Astrocyte of the cerebellum (primary cell): ENCODE measurements at regions not wholly inside any gene's neighbourhood (a gene's known extent, or its start where the extent isn't known, plus 50 kb on each side); places are given as distances from the start of the nearest gene placed in this dataset.
A peak's percentile ranks its signal among the peaks of the same experiment; 100 is the strongest.
"Not testable (repeated sequence)": the region's sequence is repeated elsewhere in the genome, so short reads cannot be mapped to it uniquely, and the experiment has no call there.

ENCODE experiments used
- DNase-seq: peaks from one replicate; pipeline ENCODE4 v3.0.0-alpha.2; 2011; ENCODE audit warnings: low read depth
- H3K4me3 ChIP-seq: 2 replicates; pipeline ENCODE4 v1.5.1; 2011; ENCODE audit warnings: mild to moderate bottlenecking, low read depth, low read length, moderate library complexity
- CTCF ChIP-seq: IDR thresholded peaks from 2 replicates; pipeline ENCODE4 v1.5.1; 2012; ENCODE audit warnings: low read length, low read depth, moderate library complexity, mild to moderate bottlenecking; ENCODE audit errors: missing control alignments
- in situ Hi-C: cut with HindIII; loops from 2 replicates; pipeline ENCODE4 v1.10.0; 2017; ENCODE audit warnings: low sequenced_read_pairs

DNA sequence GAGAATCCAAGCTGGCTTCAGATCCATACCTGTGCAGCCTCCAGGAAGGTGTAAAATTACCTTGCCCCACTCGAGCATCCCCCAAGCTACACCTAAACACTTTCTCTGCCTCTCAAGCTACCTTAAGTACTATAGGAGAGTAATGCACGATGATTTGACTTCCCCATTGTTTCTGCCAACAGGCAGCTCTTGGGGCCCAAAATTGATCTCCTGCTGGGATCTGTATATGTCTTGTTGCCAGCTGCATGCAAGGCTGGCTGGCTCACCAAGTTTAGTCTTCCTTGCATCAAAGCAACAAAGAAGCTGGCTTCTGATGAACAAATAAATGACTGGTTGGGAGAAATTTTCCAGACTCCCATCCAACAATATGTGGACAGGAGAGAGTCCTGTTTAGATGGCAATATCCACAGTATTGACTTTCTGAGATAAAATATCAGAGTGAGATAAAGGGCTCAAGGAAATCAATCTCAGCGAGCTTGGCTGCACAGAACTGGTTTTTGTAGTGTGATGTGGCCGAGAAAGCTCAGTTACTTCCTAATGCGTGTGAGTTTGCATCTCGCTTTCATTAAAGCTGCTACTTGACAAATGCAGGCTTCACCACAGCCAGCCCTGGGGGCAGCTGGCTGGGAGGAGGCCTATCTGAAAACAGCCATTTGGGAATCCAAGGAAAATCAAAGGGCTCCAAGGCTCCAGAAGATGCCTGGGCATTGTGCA, 140.7 kb downstream of the MINAR1 start:
- in situ Hi-C loops, result no loop called here
- no peak for DNase-seq
- no peak overlapping the region for H3K4me3 ChIP-seq
- no peak for TF ChIP-seq CTCF

GRCh38 chr15:79574431-79575273, 142.5 kb downstream of the MINAR1 start:
- H3K4me3 ChIP-seq, DNase-seq, in situ Hi-C loops: not testable (repeated sequence)

DNA sequence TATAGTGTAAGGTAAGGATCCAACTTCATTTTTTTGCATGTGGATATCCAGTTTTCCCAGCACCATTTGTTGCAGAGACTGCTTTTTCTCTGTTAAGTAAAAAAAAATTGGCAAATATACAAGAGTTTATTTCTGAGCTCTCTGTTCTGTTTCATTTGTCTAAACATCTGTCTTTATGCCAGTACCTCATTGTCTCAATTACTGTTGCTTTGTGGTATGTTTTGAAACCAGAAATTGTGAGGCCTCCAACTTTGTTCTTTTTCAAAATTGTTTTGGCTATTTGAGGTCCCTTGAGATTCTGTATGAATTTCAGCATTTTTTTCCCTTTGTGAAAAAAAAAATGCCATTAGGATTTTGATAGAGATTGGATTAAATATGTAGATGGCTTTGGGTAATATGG, 150.5 kb downstream of the MINAR1 start:
- no peak for TF ChIP-seq CTCF
- in situ Hi-C loops, result no loop called here
- H3K4me3 ChIP-seq, result no peak overlapping the region
- no peak for DNase-seq

DNA sequence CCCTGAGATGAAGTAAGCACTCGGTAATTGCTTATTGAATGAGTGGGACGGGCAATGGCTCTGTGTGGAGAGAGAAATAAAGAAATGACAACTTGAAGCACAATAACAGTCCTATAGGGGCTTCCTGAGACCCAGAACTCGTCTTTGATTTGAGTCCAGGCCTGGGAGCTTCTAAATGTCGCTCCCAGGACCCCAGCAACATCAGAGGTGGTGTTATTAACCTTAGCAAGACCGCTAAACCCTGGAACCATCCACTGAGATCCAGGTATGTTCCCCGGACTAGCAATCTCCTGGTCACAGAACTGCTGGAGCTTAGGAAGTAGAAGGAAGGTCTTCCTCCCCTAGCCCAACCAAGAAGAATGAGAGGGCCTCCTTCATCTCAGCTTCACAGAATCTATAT, 160.0 kb downstream of the MINAR1 start:
- no peak overlapping the region for H3K4me3 ChIP-seq
- TF ChIP-seq CTCF, result no peak
- in situ Hi-C loops, result no loop called here

DNA sequence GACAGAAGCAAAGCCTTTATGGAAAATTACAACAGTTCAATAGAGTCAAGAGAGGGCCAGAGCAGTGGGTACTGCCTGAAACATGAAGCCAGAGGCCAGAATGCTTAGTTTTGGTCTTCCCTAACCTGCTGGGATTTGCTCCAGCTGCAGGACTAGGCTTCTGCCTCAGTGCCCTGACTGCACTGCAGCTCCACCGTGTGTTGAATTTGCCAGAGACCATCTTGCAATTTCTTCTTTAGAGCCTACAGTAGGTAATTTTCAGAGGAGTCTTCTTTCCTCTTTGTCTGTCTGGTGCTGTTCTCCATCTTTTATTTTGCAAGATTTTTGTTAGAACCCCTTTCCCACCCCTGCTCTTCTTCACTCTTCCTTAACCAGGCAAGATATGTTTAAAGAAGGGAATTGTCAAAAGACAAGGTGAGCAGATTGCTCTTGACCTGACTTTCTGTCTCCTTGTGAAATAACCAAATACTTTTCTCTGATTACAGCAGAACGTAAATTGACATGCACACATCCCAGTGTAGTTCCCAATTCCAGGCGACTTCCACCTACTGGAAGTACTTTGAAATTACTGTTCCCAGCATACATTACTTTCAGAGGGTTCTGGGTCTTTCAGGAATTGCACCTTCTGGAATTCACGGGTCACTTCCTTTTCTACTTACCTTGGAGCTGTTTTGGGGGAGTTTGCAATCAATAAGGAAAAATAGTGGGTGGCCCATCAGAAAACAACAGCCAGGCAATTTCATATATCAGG, 161.2 kb downstream of the MINAR1 start:
- in situ Hi-C loops, result no loop called here
- H3K4me3 ChIP-seq, result no peak overlapping the region
- TF ChIP-seq CTCF, result peak; percentile 25
- no peak for DNase-seq

More for the DNA sequence above, 160.0 kb downstream of the MINAR1 start:
- no peak for DNase-seq

DNA sequence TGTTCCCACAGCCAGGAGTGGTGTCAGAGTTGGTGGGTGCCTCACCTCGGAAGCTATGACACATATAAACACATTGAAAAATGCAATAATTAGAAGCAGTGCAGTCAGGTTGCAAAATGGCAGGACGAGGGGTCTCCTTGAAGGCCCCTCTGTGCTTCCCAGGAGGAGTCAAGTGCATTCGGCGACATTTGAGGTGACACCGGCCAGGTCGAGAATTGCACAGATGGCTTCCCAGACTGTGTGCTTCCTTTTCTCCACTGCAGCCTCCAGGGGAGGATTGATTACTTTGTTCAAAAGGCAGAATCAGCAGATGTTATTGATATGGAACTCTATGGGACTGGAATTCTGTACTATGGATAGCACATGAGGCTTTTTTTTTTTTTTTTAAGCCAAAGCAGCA, 163.2 kb downstream of the MINAR1 start:
- H3K4me3 ChIP-seq, result no peak overlapping the region
- in situ Hi-C loops, result no loop called here
- DNase-seq, result no peak
- no peak for TF ChIP-seq CTCF
